HG02840 (cell line): ENCODE measurements at regions not wholly inside any gene's neighbourhood (a gene's known extent, or its start where the extent isn't known, plus 50 kb on each side); places are given as distances from the start of the nearest gene placed in this dataset.

ENCODE experiments used
- ATAC-seq: cut with Tn5 transposase; IDR thresholded peaks from one replicate; pipeline ENCODE4 v1.9.1; 2021; ENCODE audit warnings: mild to moderate bottlenecking, moderate library complexity, moderate number of reproducible peaks; ENCODE audit not compliant: unreplicated experiment, low FRiP score

- ATAC-seq: no peak
Observed at GRCh38 chr7:41256186-41256945, 446.5 kb downstream of the INHBA start.

GRCh38 chr7:41255716-41256115 lies 447.2 kb downstream of the INHBA start:
- ATAC-seq: no peak

- ATAC-seq: no peak
Observed at GRCh38 chr7:41255113-41255512, 447.8 kb downstream of the INHBA start.

- ATAC-seq: no peak
Observed at GRCh38 chr7:41252957-41253356, 449.9 kb downstream of the INHBA start.

GRCh38 chr7:41252551-41252950 lies 450.3 kb downstream of the INHBA start:
- ATAC-seq: no peak

- ATAC-seq: no peak
Observed at GRCh38 chr7:41247143-41247865, 455.6 kb downstream of the INHBA start.

- ATAC-seq: no peak
Observed at GRCh38 chr7:41245916-41246315, 457.0 kb downstream of the INHBA start.

- ATAC-seq: no peak
Observed at GRCh38 chr7:41244246-41244645, 458.6 kb downstream of the INHBA start.

- no peak for ATAC-seq
Observed at GRCh38 chr7:41241641-41242040, 461.2 kb downstream of the INHBA start.

- no peak for ATAC-seq
Observed at GRCh38 chr7:41239596-41239995, 463.3 kb downstream of the INHBA start.

- ATAC-seq: no peak
Observed at GRCh38 chr7:41238851-41239331, 464.0 kb downstream of the INHBA start.

GRCh38 chr7:41237956-41238355 lies 464.9 kb downstream of the INHBA start:
- ATAC-seq: no peak

- no peak for ATAC-seq
Observed at GRCh38 chr7:41232086-41232485, 470.8 kb downstream of the INHBA start.

- no peak for ATAC-seq
Observed at GRCh38 chr7:41224063-41224763, 478.7 kb downstream of the INHBA start.

GRCh38 chr7:41222746-41223145 lies 480.1 kb downstream of the INHBA start:
- no peak for ATAC-seq

GRCh38 chr7:41220266-41220665 lies 482.6 kb downstream of the INHBA start:
- no peak for ATAC-seq

- no peak for ATAC-seq
Observed at GRCh38 chr7:41219276-41219675, 483.6 kb downstream of the INHBA start.

GRCh38 chr7:41217306-41217705 lies 485.6 kb downstream of the INHBA start:
- no peak for ATAC-seq

- no peak for ATAC-seq
Observed at GRCh38 chr7:41207141-41207540, 495.7 kb downstream of the INHBA start.

- ATAC-seq: no peak
Observed at GRCh38 chr7:41206267-41206666, 496.6 kb downstream of the INHBA start.

- ATAC-seq: no peak
Observed at GRCh38 chr7:41205600-41205999, 497.3 kb downstream of the INHBA start.
